ENCODE measurements at regions not wholly inside any gene's neighbourhood (a gene's known extent, or its start where the extent isn't known, plus 50 kb on each side); places are given as distances from the start of the nearest gene placed in this dataset.
"Not testable (repeated sequence)": the region's sequence is repeated elsewhere in the genome, so short reads cannot be mapped to it uniquely, and the experiment has no call there.

DNA sequence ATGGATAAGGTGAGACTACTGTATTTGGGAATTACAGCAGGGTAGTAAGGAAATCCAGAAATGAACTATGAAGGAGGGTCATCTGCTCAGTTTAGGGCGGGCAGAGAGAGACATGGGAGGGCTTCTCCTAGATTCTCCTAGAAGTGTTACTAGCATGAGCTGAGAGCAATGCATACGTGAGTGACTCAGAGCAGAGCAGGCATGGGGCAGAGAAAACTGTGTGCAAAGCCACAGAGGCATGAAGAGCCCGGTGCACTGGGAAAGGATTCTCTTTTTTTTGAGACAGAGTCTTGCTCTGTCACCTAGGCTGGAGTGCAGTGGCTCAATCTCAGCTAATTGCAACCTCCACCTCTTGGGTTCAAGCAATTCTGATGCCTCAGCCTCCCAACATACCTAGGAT is 116.2 kb downstream of the SOCS6 start:
- DNase-seq = no peak

GRCh38 chr18:70400476-70400875 is 111.6 kb downstream of the SOCS6 start:
- no peak for DNase-seq

DNA sequence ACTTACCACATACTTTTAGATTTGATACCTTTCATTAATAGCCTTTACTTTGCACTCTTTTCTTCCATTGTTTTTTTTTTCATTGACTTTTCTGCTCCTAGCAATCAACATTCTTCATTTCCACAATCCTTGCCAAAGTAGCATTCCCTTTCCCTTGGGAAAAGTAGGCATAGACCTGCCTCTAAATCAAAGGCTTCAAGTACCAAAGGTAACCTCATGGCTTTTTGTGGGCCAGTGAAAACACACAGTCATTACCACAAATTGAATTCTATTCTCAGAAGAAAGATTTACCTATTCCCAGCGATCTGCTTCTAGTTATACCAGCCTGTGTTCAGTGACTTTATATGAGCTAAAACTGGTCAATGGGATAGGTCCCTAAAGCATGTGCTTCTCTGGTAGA is 109.2 kb downstream of the SOCS6 start:
- no peak for DNase-seq

DNA sequence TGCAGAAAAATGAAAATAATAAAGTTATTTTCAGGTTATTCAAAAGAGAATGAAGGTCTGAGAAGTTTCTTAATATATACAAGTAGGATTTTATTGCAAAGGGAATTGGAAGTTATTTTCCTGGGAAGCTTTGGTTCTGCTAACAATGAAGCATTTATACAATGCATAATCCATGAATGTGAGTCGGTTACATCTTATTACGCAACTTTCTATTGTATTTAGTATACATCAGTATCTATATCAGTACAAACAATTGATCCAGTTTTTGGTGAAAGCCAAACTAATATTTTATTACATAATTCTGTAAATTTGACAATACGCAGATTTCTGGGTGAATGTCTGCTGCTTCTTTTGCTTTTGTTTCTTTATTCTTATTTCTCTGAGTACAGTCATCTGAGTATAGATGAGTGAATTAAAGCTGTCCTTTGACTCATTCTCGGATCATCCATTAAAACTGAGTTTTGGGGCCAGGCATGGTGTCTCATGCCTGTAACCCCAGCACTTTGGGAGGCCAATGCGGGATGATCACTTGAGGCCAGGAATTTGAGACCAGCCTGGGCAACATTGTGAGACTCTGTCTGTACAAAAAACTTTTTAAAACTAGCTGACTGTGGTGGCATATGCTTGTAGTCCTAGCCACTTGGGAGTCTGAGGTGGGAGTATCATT is 108.5 kb downstream of the SOCS6 start:
- no peak for DNase-seq

DNA sequence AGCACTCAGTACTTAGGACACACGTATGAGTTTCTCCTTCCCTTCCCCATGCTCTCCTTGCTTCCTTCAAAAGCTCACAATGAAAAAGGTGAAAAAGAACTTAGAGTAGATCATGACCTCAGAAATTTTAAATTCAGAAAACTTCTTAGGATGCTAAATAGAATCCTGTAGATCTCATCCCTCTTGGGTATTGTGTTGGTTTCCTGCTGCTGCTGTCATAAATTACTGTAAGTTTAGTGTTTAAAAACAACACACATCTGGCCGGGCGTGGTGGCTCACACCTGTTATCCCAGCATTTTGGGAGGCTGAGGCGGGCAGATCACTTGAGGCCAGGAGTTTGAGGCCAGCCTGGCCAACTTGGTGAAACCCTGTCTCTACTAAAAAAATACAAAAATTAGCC is 106.9 kb downstream of the SOCS6 start:
- DNase-seq = not testable (repeated sequence)

GRCh38 chr18:70394672-70395071 is 105.8 kb downstream of the SOCS6 start:
- no peak for DNase-seq

DNA sequence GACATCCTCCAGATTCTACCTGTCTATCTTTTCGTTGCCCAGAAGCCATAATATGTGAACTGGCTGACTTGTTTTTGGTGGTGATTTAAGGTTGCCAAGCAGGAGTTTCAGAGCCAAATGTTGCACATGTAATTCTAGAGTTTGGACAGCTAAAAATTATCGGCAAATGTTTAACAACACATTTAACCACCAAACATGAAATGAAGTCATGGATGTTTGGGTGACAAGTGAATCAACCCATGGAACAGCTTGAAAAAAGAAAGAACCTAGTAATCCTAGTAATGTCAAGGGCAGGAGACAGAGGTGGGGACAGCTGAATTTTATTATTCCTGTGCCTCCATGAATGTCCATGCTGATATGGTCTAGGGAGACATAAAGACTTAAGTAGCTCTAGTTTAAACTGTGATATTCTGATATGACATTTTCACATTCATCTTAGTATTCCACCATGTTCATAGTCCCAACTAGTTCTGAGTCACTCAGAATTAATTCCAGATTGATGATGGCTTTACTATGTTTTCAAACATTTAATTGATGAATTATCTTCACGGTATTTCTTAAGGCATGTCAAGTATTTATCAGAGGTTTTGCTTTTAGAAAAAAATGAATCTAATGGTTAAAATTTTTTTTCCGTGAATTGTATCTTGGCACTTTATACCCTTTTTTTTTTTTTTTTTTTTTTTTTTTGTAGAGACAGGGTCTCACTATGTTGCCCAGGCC is 101.7 kb downstream of the SOCS6 start:
- DNase-seq = no peak

DNA sequence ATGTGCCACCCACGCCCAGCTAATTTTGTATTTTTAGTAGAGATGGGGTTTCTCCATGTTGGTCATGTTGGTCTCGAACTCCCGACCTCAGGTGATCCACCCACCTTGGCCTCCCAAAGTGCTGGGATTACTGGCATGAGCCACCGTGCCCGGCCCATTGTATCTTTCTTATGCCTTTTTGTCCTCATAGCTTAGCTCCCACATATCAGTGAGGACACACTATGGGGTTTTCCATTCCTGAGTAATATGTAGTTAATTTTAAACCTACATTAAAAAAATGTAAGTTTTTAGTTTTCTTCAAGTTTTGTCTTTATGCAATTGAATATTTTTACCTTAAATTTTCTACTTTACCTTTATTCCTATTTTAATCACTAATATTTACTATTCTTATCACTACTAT is 100.2 kb downstream of the SOCS6 start:
- DNase-seq = not testable (repeated sequence)

GRCh38 chr18:70387027-70387426 is 98.2 kb downstream of the SOCS6 start:
- DNase-seq = no peak

DNA sequence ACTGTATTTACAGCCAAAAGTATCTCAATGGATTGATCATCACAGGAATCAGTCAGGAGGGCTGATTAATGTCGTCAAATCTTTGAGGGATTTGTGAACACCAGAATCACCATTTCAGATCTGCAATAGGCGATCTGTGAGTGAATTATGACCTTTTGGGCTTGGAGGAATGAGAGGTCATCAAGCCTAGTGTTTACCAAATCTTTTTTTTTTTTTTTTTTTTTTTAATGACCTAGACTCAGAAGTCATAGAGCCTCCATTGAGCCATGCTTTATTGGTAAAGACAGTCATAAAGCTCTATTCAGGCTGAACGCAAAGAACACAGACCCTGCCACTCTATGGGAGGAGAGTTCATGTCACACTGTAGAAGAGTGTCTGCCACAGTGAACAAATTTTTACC is 97.7 kb downstream of the SOCS6 start:
- no peak for DNase-seq

GRCh38 chr18:70385474-70385873 is 96.6 kb downstream of the SOCS6 start:
- DNase-seq = peak in 1 of 2 experiments; percentile 26

DNA sequence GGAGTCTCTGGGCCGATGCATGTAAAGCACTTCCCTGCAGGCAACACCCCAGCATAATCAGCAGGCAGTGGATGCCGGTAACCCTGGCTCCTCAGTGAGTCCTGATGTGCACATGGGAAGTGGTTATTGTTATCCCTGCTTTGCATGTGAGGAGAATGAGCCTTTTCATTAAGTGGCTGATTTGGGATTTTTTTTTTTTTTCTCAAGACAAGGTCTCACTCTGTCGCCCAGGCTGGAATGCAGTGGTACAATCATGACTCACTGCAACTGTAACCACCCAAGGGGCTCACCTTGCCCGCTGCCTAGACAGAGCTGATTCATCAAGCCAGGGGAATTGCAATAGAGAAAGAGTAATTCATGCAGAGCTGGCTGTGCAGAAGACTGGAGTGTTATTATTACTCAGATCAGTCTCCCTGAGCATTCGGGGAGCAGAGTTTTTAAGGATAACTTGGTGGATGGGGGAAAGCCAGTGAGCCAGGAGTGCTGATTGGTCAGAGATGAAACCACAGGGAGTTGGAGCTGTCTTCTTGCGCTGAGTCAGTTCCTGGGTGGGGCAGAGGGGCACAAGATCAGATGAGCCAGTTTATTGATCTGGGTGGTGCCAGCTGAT is 95.4 kb downstream of the SOCS6 start:
- DNase-seq = peak; percentile 79 to 81

GRCh38 chr18:70382992-70383717 is 94.3 kb downstream of the SOCS6 start:
- no peak for DNase-seq

- DNase-seq = peak in 1 of 2 experiments; percentile 19
These were observed 93.2 kb downstream of the SOCS6 start for GRCh38 chr18:70382017-70382416.

DNA sequence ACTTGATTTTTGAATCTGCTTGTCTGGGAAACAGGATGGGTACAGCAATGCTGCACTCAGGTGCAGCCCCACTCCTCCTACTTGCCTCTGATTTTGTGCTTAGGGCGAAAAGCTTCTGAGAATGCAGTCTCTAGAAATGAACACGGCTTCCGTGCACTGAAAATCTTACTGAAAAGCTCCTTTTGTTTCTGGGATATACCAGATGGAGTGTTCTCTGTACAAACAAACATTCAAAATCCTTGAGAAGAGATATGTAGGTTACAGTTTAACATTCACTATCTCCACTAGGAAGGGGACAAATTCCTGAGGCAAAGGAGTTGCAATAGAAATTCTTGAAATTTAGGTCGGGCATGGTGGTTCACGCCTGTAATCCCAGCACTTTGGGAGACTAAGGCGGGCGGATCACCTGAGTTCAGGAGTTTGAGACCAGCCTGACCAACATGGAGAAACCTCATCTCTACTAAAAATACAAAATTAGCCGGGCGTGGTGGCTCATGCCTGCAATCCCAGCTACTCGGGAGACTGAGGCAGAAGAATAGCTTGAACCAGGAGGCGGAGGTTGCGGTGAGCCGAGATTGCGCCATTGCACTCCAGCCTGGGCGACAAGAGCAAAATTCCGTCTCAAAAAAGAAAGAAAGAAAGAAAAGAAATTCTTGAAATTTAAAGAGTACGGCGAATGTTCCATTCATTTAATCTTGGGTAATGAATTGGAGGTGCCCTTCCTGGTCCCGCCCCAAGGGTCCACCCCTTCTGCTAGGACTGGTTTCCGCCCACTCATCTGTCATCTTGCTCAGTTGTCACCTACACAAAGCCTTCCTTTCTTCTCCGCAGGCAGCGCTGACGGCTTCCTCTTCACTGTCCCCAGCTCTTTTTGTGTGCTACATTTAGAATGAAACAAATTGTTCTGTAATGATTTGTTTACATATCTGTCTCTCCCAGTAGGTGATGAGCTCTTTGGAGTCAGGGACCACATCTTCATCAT is 92.4 kb downstream of the SOCS6 start:
- DNase-seq = peak; percentile 84 to 89

Data from NCI-H526 (cell line).